DMS 273 (cell line): ENCODE measurements at regions not wholly inside any gene's neighbourhood (a gene's known extent, or its start where the extent isn't known, plus 50 kb on each side); places are given as distances from the start of the nearest gene placed in this dataset.

Experiments
- DNase-seq: peaks from one replicate; lab custom pipeline; 2025; ENCODE audit not compliant: unreplicated experiment; lab: John Stamatoyannopoulos, UW

- peak; percentile 20 for DNase-seq
These were observed 311.7 kb upstream of the PKDCC start for GRCh38 chr2:41736105-41736567.

GRCh38 chr2:41736586-41736985, 311.2 kb upstream of the PKDCC start:
- DNase-seq = no peak

- DNase-seq = no peak
These were observed 309.9 kb upstream of the PKDCC start for GRCh38 chr2:41737888-41738287.

GRCh38 chr2:41741951-41742595, 305.7 kb upstream of the PKDCC start:
- no peak for DNase-seq

- no peak for DNase-seq
These were observed 304.5 kb upstream of the PKDCC start for GRCh38 chr2:41743324-41743723.

- DNase-seq = no peak
These were observed 297.0 kb upstream of the PKDCC start for GRCh38 chr2:41750829-41751228.

- DNase-seq = no peak
These were observed 287.9 kb upstream of the PKDCC start for GRCh38 chr2:41759880-41760279.

GRCh38 chr2:41763141-41763540, 284.7 kb upstream of the PKDCC start:
- DNase-seq = no peak

GRCh38 chr2:41764131-41764530, 283.7 kb upstream of the PKDCC start:
- DNase-seq = no peak

- no peak for DNase-seq
These were observed 282.9 kb upstream of the PKDCC start for GRCh38 chr2:41764919-41765318.

GRCh38 chr2:41768310-41768709, 279.5 kb upstream of the PKDCC start:
- no peak for DNase-seq

GRCh38 chr2:41771710-41772109, 276.1 kb upstream of the PKDCC start:
- DNase-seq = no peak

GRCh38 chr2:41772697-41773096, 275.1 kb upstream of the PKDCC start:
- DNase-seq = no peak

- no peak for DNase-seq
These were observed 273.7 kb upstream of the PKDCC start for GRCh38 chr2:41774011-41774605.

GRCh38 chr2:41775366-41776025, 272.3 kb upstream of the PKDCC start:
- no peak for DNase-seq

- DNase-seq = no peak
These were observed 267.9 kb upstream of the PKDCC start for GRCh38 chr2:41779888-41780287.

GRCh38 chr2:41782306-41783158, 265.3 kb upstream of the PKDCC start:
- DNase-seq = peak; percentile 72

GRCh38 chr2:41784496-41784895, 263.3 kb upstream of the PKDCC start:
- DNase-seq = no peak

- no peak for DNase-seq
These were observed 262.4 kb upstream of the PKDCC start for GRCh38 chr2:41785251-41786022.

GRCh38 chr2:41791523-41791922, 256.3 kb upstream of the PKDCC start:
- no peak for DNase-seq

- DNase-seq = no peak
These were observed 244.5 kb upstream of the PKDCC start for GRCh38 chr2:41803361-41803760.
